ENCODE measurements at regions not wholly inside any gene's neighbourhood (a gene's known extent, or its start where the extent isn't known, plus 50 kb on each side); places are given as distances from the start of the nearest gene placed in this dataset.
A peak's percentile ranks its signal among the peaks of the same experiment; 100 is the strongest.

GRCh38 chr11:27239305-27239942 is 123.6 kb downstream of the CCDC34 start:
- Histone ChIP-seq H3K36me3 (ENCODE audit: insufficient read depth, low read length) (no peaks in the 10 kb centered on the region), H3K4me3 (no peak overlapping the region), H3K27ac (no peak overlapping the region), H3K9ac (ENCODE audit: insufficient read length) (no peak overlapping the region), H3K9me3 (ENCODE audit: low read depth, low read length) (no peaks in the 10 kb centered on the region)
- no peak for TF ChIP-seq POLR2AphosphoS5 (IDR thresholded peaks at IDR 0.05; ENCODE audit: borderline replicate concordance, low read depth, low read length)
- TF ChIP-seq EZH2 (IDR thresholded peaks at IDR 0.05): no peak
- no peak for TF ChIP-seq FOXP2 (optimal IDR thresholded peaks at IDR 0.05; ENCODE audit: control extremely low read depth, extremely low read length, insufficient read depth)
- no peak for DNase-seq (ENCODE audit: low read depth, low spot score)

- TF ChIP-seq EZH2 (IDR thresholded peaks at IDR 0.05): no peak
- TF ChIP-seq POLR2AphosphoS5 (IDR thresholded peaks at IDR 0.05; ENCODE audit: borderline replicate concordance, low read depth, low read length): no peak
- TF ChIP-seq FOXP2 (optimal IDR thresholded peaks at IDR 0.05; ENCODE audit: control extremely low read depth, extremely low read length, insufficient read depth): no peak
- no peak overlapping the region for H3K9ac ChIP-seq (ENCODE audit: insufficient read length)
- DNase-seq (ENCODE audit: low read depth, low spot score): no peak
- H3K9me3 ChIP-seq (ENCODE audit: low read depth, low read length): no peaks in the 10 kb centered on the region
- no peak overlapping the region for H3K27ac ChIP-seq
- no peaks in the 10 kb centered on the region for H3K36me3 ChIP-seq (ENCODE audit: insufficient read depth, low read length)
- H3K4me3 ChIP-seq: no peak overlapping the region
Observed at GRCh38 chr11:27238811-27239210, 124.2 kb downstream of the CCDC34 start.

GRCh38 chr11:27237643-27238042 is 125.4 kb downstream of the CCDC34 start:
- Histone ChIP-seq H3K27ac (no peak overlapping the region), H3K9ac (ENCODE audit: insufficient read length) (no peak overlapping the region), H3K4me3 (no peak overlapping the region), H3K36me3 (ENCODE audit: insufficient read depth, low read length) (no peaks in the 10 kb centered on the region), H3K9me3 (ENCODE audit: low read depth, low read length) (no peaks in the 10 kb centered on the region)
- DNase-seq (ENCODE audit: low read depth, low spot score): no peak
- TF ChIP-seq FOXP2 (optimal IDR thresholded peaks at IDR 0.05; ENCODE audit: control extremely low read depth, extremely low read length, insufficient read depth) (no peak), EZH2 (IDR thresholded peaks at IDR 0.05) (no peak), POLR2AphosphoS5 (IDR thresholded peaks at IDR 0.05; ENCODE audit: borderline replicate concordance, low read depth, low read length) (no peak)

- Histone ChIP-seq H3K9me3 (ENCODE audit: low read depth, low read length) (no peaks in the 10 kb centered on the region), H3K9ac (ENCODE audit: insufficient read length) (no peak overlapping the region), H3K27ac (peak overlapping the region; percentile 80), H3K36me3 (ENCODE audit: insufficient read depth, low read length) (no peaks in the 10 kb centered on the region), H3K4me3 (no peak overlapping the region)
- no peak for DNase-seq (ENCODE audit: low read depth, low spot score)
- TF ChIP-seq EZH2 (IDR thresholded peaks at IDR 0.05): no peak
- no peak for TF ChIP-seq POLR2AphosphoS5 (IDR thresholded peaks at IDR 0.05; ENCODE audit: borderline replicate concordance, low read depth, low read length)
- no peak for TF ChIP-seq FOXP2 (optimal IDR thresholded peaks at IDR 0.05; ENCODE audit: control extremely low read depth, extremely low read length, insufficient read depth)
Observed at GRCh38 chr11:27234961-27235360, 128.1 kb downstream of the CCDC34 start.

- no peaks in the 10 kb centered on the region for H3K36me3 ChIP-seq (ENCODE audit: insufficient read depth, low read length)
- H3K4me3 ChIP-seq: 0 out of 2 replicates have a peak overlapping the region, but pooled peaks have one; percentile 8
- H3K9ac ChIP-seq (ENCODE audit: insufficient read length): no peak overlapping the region
- H3K9me3 ChIP-seq (ENCODE audit: low read depth, low read length): no peaks in the 10 kb centered on the region
- no peak for TF ChIP-seq EZH2 (IDR thresholded peaks at IDR 0.05)
- no peak for TF ChIP-seq FOXP2 (optimal IDR thresholded peaks at IDR 0.05; ENCODE audit: control extremely low read depth, extremely low read length, insufficient read depth)
- no peak for TF ChIP-seq POLR2AphosphoS5 (IDR thresholded peaks at IDR 0.05; ENCODE audit: borderline replicate concordance, low read depth, low read length)
- H3K27ac ChIP-seq: peak overlapping the region; percentile 80
- DNase-seq (ENCODE audit: low read depth, low spot score): no peak
Observed at GRCh38 chr11:27234043-27234668, 128.9 kb downstream of the CCDC34 start.

- H3K9me3 ChIP-seq (ENCODE audit: low read depth, low read length): no peaks in the 10 kb centered on the region
- DNase-seq (ENCODE audit: low read depth, low spot score): no peak
- no peak overlapping the region for H3K9ac ChIP-seq (ENCODE audit: insufficient read length)
- no peak overlapping the region for H3K4me3 ChIP-seq
- TF ChIP-seq EZH2 (IDR thresholded peaks at IDR 0.05): no peak
- no peak for TF ChIP-seq POLR2AphosphoS5 (IDR thresholded peaks at IDR 0.05; ENCODE audit: borderline replicate concordance, low read depth, low read length)
- no peak for TF ChIP-seq FOXP2 (optimal IDR thresholded peaks at IDR 0.05; ENCODE audit: control extremely low read depth, extremely low read length, insufficient read depth)
- H3K36me3 ChIP-seq (ENCODE audit: insufficient read depth, low read length): no peaks in the 10 kb centered on the region
- H3K27ac ChIP-seq: peak overlapping the region; percentile 80; the same call in 1 of the 2 replicates
Observed at GRCh38 chr11:27233654-27234042, 129.4 kb downstream of the CCDC34 start.

- H3K9ac ChIP-seq (ENCODE audit: insufficient read length): no peak overlapping the region
- H3K27ac ChIP-seq: no peak overlapping the region
- no peak overlapping the region for H3K4me3 ChIP-seq
- DNase-seq (ENCODE audit: low read depth, low spot score): no peak
- H3K9me3 ChIP-seq (ENCODE audit: low read depth, low read length): no peaks in the 10 kb centered on the region
- H3K36me3 ChIP-seq (ENCODE audit: insufficient read depth, low read length): no peaks in the 10 kb centered on the region
- TF ChIP-seq EZH2 (IDR thresholded peaks at IDR 0.05): no peak
- no peak for TF ChIP-seq POLR2AphosphoS5 (IDR thresholded peaks at IDR 0.05; ENCODE audit: borderline replicate concordance, low read depth, low read length)
- no peak for TF ChIP-seq FOXP2 (optimal IDR thresholded peaks at IDR 0.05; ENCODE audit: control extremely low read depth, extremely low read length, insufficient read depth)
Observed at GRCh38 chr11:27231530-27231929, 131.5 kb downstream of the CCDC34 start.

- no peak overlapping the region for H3K4me3 ChIP-seq
- no peaks in the 10 kb centered on the region for H3K36me3 ChIP-seq (ENCODE audit: insufficient read depth, low read length)
- no peak overlapping the region for H3K9ac ChIP-seq (ENCODE audit: insufficient read length)
- TF ChIP-seq EZH2 (IDR thresholded peaks at IDR 0.05) (no peak), FOXP2 (optimal IDR thresholded peaks at IDR 0.05; ENCODE audit: control extremely low read depth, extremely low read length, insufficient read depth) (no peak), POLR2AphosphoS5 (IDR thresholded peaks at IDR 0.05; ENCODE audit: borderline replicate concordance, low read depth, low read length) (no peak)
- H3K27ac ChIP-seq: no peak overlapping the region
- no peak for DNase-seq (ENCODE audit: low read depth, low spot score)
- no peaks in the 10 kb centered on the region for H3K9me3 ChIP-seq (ENCODE audit: low read depth, low read length)
Observed at GRCh38 chr11:27230192-27230572, 132.8 kb downstream of the CCDC34 start.

Data from SK-N-MC (cell line).